ENCODE measurements at regions not wholly inside any gene's neighbourhood (a gene's known extent, or its start where the extent isn't known, plus 50 kb on each side); places are given as distances from the start of the nearest gene placed in this dataset.

GRCh38 chr3:168803536-168803935, 707.8 kb upstream of the GOLIM4 start:
- no peak for TF ChIP-seq EZH2 (IDR thresholded peaks at IDR 0.05; ENCODE audit: low read length)
- TF ChIP-seq, protein P1, sequence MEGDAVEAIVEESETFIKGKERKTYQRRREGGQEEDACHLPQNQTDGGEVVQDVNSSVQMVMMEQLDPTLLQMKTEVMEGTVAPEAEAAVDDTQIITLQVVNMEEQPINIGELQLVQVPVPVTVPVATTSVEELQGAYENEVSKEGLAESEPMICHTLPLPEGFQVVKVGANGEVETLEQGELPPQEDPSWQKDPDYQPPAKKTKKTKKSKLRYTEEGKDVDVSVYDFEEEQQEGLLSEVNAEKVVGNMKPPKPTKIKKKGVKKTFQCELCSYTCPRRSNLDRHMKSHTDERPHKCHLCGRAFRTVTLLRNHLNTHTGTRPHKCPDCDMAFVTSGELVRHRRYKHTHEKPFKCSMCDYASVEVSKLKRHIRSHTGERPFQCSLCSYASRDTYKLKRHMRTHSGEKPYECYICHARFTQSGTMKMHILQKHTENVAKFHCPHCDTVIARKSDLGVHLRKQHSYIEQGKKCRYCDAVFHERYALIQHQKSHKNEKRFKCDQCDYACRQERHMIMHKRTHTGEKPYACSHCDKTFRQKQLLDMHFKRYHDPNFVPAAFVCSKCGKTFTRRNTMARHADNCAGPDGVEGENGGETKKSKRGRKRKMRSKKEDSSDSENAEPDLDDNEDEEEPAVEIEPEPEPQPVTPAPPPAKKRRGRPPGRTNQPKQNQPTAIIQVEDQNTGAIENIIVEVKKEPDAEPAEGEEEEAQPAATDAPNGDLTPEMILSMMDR (optimal IDR thresholded peaks at IDR 0.05 in 1 of 3, IDR thresholded peaks at IDR 0.05 in 1 of 3, conservative IDR thresholded peaks at IDR 0.05 in 1 of 3; ENCODE audit: extremely low read depth in 1 of 3, insufficient read depth in 2 of 3, low read length in 3 of 3) = no peak

All from keratinocyte (primary cell).